LNCAP (cell line): ENCODE measurements at regions not wholly inside any gene's neighbourhood (a gene's known extent, or its start where the extent isn't known, plus 50 kb on each side); places are given as distances from the start of the nearest gene placed in this dataset.

Source experiments
- TF ChIP-seq, protein P1 (sequence below): fragments of 450-650 bp; IDR thresholded peaks from 2 replicates; pipeline ENCODE4 v1.5.1; 2017; ENCODE audit warnings: mild to moderate bottlenecking

- TF ChIP-seq, protein P1, sequence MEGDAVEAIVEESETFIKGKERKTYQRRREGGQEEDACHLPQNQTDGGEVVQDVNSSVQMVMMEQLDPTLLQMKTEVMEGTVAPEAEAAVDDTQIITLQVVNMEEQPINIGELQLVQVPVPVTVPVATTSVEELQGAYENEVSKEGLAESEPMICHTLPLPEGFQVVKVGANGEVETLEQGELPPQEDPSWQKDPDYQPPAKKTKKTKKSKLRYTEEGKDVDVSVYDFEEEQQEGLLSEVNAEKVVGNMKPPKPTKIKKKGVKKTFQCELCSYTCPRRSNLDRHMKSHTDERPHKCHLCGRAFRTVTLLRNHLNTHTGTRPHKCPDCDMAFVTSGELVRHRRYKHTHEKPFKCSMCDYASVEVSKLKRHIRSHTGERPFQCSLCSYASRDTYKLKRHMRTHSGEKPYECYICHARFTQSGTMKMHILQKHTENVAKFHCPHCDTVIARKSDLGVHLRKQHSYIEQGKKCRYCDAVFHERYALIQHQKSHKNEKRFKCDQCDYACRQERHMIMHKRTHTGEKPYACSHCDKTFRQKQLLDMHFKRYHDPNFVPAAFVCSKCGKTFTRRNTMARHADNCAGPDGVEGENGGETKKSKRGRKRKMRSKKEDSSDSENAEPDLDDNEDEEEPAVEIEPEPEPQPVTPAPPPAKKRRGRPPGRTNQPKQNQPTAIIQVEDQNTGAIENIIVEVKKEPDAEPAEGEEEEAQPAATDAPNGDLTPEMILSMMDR, result no peak
These were observed 50.6 kb upstream of the SLC45A1 start for GRCh38 chr1:8267307-8267706.

- TF ChIP-seq, protein P1, result no peak
These were observed 51.3 kb upstream of the SLC45A1 start for GRCh38 chr1:8266436-8267165.

DNA sequence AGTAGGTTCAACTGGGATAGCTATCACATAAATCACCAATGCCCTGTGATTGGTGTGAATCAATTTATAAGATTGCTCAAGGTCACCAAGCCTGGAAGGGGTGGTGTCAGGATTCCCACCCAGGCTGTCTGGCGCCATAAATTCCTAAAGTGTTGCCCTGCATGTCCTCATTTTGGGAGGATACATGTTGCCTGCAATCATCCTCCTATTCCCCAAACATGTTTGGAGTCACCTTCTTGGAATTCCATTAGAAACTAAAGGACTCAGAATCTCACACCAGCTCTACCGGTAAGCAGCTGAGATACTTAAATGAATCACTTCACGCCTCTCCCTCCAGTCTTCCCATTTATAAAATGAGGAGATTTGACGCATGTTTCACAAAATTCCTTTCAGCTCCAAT is 54.1 kb upstream of the SLC45A1 start:
- TF ChIP-seq, protein P1, result no peak

GRCh38 chr1:8261398-8261762 is 56.5 kb upstream of the SLC45A1 start:
- TF ChIP-seq, protein P1, result no peak

DNA sequence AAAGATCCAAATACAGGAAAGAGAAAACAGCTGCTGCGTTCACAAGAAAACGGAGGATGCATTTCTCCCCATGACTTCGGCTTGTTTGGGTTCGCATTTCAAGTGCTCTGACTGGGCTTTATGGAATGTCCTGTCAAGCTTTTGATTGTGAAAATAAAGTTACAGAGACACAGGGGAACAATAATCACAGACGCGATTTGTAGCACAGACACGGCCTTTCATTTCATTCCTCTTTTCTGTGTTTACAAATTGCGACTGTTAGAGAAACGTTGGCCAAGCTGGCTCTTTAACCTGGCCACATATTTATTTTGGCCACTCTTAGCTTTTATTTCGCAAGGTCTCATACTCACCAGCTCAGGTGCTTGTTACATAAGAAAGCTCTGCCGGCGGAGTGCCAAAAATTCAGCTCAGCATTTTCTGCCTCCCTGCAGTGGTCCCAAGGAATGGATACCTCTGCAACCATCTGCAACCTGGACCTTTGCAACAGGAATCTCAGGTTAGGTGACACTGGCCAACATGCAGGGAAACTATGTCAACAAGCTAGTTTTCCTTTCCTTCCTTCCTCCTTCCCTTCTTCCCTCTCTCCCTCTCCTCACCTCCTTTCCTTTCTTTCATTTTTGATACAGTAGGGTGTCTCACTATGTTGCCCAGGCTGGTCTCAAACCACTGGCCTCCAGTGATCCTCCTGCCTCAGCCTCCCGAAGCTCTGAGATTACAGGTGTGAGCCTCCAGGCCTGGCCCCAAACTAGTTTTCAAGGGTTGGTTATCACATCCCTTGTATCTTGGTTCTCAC is 58.2 kb upstream of the SLC45A1 start:
- TF ChIP-seq, protein P1, result no peak

DNA sequence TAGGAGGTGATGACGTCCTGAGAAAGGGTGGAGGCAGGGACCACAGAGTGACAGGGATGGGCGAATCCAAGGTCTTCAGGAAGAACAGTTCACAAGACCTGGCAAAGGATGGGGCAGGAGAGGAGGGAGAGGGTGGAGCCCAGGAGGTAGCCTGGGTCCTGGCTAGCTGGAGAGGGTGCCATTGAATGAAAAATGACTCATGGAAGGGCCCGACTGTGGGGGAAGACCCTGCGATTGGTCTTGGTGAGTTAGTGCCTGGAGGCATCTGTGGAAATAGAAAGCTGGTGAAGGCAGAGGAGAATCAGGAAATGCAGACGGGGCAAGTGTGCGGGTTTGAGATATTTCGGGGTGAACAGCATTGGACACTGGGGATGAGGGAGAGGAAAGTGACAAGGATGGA is 60.3 kb upstream of the SLC45A1 start:
- TF ChIP-seq, protein P1, result no peak

DNA sequence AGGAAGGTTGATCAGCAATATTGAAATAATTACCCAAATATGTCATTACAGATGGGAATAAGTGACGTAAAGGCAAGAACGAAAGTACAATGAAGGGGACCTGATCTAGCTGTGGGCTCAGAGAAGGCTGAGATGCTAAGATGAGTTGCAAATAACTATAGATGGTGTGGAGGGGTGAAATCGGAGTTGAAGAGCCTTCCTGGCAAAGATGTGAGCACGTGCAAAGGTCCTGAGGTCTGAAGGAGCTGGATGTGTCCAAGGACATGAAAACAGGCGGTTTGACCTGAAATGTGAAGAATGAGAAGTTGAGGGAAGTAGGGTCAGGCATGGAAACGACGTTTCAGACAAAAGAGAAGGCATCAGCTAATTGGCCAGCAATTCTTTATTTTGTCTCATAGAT is 61.6 kb upstream of the SLC45A1 start:
- TF ChIP-seq, protein P1, result no peak
